Limb (tissue), 2 donors: ENCODE measurements at regions not wholly inside any gene's neighbourhood (a gene's known extent, or its start where the extent isn't known, plus 50 kb on each side); places are given as distances from the start of the nearest gene placed in this dataset.

Source experiments
- DNase-seq, 2 donors: peaks; one replicate each; pipeline ENCODE4 v3.0.0-alpha.2; 2016; ENCODE audit errors: extremely low spot score in 2 of 2

- no peak for DNase-seq
These were observed 169.5 kb upstream of the IER5L start for GRCh38 chr9:129347316-129348120.

GRCh38 chr9:129346046-129346445 lies 168.0 kb upstream of the IER5L start:
- DNase-seq, result no peak

- no peak for DNase-seq
These were observed 166.8 kb upstream of the IER5L start for GRCh38 chr9:129344641-129345495.

GRCh38 chr9:129343424-129344375 lies 165.6 kb upstream of the IER5L start:
- DNase-seq, result no peak

GRCh38 chr9:129342591-129343423 lies 164.7 kb upstream of the IER5L start:
- no peak for DNase-seq

GRCh38 chr9:129341987-129342348 lies 163.9 kb upstream of the IER5L start:
- DNase-seq, result no peak

- no peak for DNase-seq
These were observed 163.3 kb upstream of the IER5L start for GRCh38 chr9:129341171-129341986.

- no peak for DNase-seq
These were observed 162.5 kb upstream of the IER5L start for GRCh38 chr9:129340427-129341170.

GRCh38 chr9:129339539-129340157 lies 161.6 kb upstream of the IER5L start:
- DNase-seq, result no peak

GRCh38 chr9:129338724-129339430 lies 160.8 kb upstream of the IER5L start:
- DNase-seq, result no peak

GRCh38 chr9:129337336-129338140 lies 159.5 kb upstream of the IER5L start:
- DNase-seq, result no peak

- peak; percentile 77 to 84 for DNase-seq
These were observed 158.7 kb upstream of the IER5L start for GRCh38 chr9:129336601-129337331.

- no peak for DNase-seq
These were observed 158.1 kb upstream of the IER5L start for GRCh38 chr9:129336130-129336528.

- DNase-seq, result no peak
These were observed 157.5 kb upstream of the IER5L start for GRCh38 chr9:129335464-129336129.

- peak; percentile 87 to 92 for DNase-seq
These were observed 156.3 kb upstream of the IER5L start for GRCh38 chr9:129334105-129334935.
